Cardiac muscle cell (in vitro differentiated cells and primary cell): ENCODE measurements at regions not wholly inside any gene's neighbourhood (a gene's known extent, or its start where the extent isn't known, plus 50 kb on each side); places are given as distances from the start of the nearest gene placed in this dataset.

Experiments
- DNase-seq, 2 donors: peaks; one replicate each; pipeline versions ENCODE4 v3.0.0 to v3.0.0-alpha.2; 2010 to 2017; ENCODE audit warnings: low read depth in 1 of 2, low spot score in 1 of 2
- H3K27ac ChIP-seq: fragments of 200-600 bp; sonication (generic); 2 replicates; pipeline ENCODE4 v1.5.1; 2016
- H3K27me3 ChIP-seq: fragments of 200-600 bp; sonication (generic); 2 replicates; pipeline ENCODE4 v1.6.0; 2016; ENCODE audit warnings: control low read depth
- H3K36me3 ChIP-seq: fragments of 200-600 bp; sonication (generic); 2 replicates; pipeline ENCODE4 v1.5.1; 2016; ENCODE audit warnings: control low read depth
- H3K4me1 ChIP-seq: fragments of 200-600 bp; sonication (generic); 2 replicates; pipeline ENCODE4 v1.8.1; 2017; ENCODE audit warnings: low read depth, mild to moderate bottlenecking, mixed run types
- H3K4me3 ChIP-seq: fragments of 200-600 bp; sonication (generic); 2 replicates; pipeline ENCODE4 v1.5.1; 2016; ENCODE audit warnings: mild to moderate bottlenecking
- H3K9me3 ChIP-seq: fragments of 200-600 bp; sonication (generic); 2 replicates; pipeline ENCODE4 v1.5.1; 2017; ENCODE audit warnings: low read depth, mild to moderate bottlenecking, control low read depth
- TF ChIP-seq, protein P1 (sequence below): IDR thresholded peaks from 2 replicates; pipeline ENCODE4 v1.5.1; 2012; ENCODE audit warnings: low read depth, mild to moderate bottlenecking, low read length

DNA sequence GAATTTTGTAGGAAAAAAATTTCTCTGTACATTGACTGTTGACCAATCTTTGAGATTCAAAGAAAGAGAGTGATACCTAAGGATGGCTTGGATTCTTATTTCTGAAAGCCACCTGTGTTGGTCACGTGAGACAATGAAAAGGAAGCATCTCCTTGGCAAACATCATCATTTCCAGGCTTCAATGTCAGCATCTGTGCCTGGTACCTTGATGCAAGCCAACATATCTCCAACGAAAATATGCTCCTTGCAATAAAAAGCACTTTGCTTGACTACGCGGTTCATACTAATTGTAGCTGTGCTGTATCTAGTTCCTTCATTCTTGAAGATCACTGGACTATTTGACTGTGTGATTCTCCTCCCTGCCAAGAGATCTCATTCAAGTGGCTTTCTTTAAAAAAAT is 503.4 kb upstream of the PSMD7 start:
- no peak overlapping the region for H3K4me3 ChIP-seq
- no peak overlapping the region for H3K27ac ChIP-seq
- DNase-seq = no peak
- no peaks in the 10 kb centered on the region for H3K9me3 ChIP-seq
- H3K27me3 ChIP-seq = no peaks in the 10 kb centered on the region
- TF ChIP-seq, protein P1, sequence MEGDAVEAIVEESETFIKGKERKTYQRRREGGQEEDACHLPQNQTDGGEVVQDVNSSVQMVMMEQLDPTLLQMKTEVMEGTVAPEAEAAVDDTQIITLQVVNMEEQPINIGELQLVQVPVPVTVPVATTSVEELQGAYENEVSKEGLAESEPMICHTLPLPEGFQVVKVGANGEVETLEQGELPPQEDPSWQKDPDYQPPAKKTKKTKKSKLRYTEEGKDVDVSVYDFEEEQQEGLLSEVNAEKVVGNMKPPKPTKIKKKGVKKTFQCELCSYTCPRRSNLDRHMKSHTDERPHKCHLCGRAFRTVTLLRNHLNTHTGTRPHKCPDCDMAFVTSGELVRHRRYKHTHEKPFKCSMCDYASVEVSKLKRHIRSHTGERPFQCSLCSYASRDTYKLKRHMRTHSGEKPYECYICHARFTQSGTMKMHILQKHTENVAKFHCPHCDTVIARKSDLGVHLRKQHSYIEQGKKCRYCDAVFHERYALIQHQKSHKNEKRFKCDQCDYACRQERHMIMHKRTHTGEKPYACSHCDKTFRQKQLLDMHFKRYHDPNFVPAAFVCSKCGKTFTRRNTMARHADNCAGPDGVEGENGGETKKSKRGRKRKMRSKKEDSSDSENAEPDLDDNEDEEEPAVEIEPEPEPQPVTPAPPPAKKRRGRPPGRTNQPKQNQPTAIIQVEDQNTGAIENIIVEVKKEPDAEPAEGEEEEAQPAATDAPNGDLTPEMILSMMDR = no peak
- no peaks in the 10 kb centered on the region for H3K36me3 ChIP-seq
- H3K4me1 ChIP-seq = peaks cover 6% of the 10 kb centered on the region

DNA sequence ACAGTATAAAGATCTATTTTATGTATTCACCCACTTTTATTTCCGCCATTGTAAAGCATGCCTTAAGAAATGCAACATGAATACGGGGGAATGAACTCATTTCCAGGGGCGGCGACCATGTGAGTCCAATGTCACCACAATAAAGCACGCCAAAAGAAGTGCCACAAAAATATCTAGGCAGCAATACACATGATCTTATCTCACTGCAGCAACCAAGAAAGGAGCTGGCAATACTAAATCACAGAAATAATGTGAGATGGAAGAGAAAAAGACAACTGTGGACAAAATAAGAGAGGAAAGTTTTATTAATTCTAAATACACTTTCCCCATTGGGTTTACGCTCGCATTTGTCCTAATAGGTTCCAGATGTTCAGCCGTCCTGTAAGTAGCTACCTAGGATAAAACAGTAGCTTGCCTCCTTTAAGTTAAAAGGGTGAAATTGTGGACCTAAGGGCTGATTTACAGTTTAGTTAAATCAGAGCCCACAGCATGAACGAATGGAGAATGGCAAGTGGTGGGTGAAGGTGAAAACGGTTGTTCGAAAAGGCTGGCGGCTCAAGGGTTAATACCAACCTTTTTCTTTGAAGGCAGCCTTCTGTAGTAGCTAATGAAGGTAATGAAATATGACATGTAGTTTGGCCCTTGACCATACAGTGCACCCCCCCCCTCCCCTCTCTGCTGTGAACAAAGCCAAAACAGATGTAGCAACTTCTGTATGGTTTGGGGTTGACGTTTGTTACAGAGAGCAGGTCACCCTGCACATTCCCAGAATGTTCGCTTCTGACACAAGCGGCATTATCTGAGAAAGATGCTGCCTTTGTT is 504.2 kb upstream of the PSMD7 start:
- no peaks in the 10 kb centered on the region for H3K9me3 ChIP-seq
- H3K27me3 ChIP-seq = no peaks in the 10 kb centered on the region
- no peak for DNase-seq
- H3K4me3 ChIP-seq = no peak overlapping the region
- TF ChIP-seq, protein P1 = no peak
- no peaks in the 10 kb centered on the region for H3K36me3 ChIP-seq
- peaks cover 6% of the 10 kb centered on the region for H3K4me1 ChIP-seq
- no peak overlapping the region for H3K27ac ChIP-seq

DNA sequence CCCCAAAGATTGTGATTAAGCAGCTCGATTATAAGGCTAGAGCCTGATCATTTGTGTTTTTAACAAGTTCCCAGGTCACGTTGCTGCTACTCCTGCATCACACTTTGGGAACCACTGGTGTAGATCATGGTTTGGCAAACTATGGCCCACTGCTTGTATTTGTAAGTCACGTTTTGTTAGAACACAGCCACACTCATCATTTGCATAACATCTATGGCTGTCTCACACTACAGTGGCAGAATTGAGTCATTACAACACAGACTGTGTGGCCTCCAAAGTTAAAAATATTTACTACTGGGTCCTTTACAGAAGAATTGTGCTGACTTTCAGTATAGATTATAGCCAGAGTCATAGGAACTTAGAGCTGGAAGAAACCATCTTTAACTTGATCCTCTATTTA is 515.3 kb upstream of the PSMD7 start:
- DNase-seq = no peak
- H3K27ac ChIP-seq = no peak overlapping the region
- H3K4me1 ChIP-seq = no peaks in the 10 kb centered on the region
- H3K9me3 ChIP-seq = no peaks in the 10 kb centered on the region
- H3K27me3 ChIP-seq = no peaks in the 10 kb centered on the region
- H3K4me3 ChIP-seq = no peak overlapping the region
- TF ChIP-seq, protein P1 = no peak
- no peaks in the 10 kb centered on the region for H3K36me3 ChIP-seq

DNA sequence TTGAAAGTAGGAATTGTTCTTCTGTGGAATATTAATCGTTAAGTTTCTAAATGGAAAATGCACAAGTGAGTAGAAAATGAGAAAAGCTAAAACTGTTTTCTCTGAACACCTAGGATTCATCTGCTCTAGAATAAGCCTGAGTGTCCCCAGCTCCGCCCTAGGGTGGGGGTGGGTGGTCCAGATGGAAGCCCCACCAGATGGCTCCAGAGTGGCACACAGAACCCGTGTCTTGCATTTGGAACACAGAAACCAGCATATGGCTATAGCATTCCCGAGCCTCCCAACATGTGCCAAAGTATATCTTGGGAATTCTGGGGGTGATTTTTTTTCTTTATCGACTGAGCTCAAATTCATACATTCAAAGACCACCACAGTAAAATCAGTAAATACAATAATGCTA is 517.7 kb upstream of the PSMD7 start:
- Histone ChIP-seq H3K9me3 (no peaks in the 10 kb centered on the region), H3K4me3 (no peak overlapping the region), H3K4me1 (no peaks in the 10 kb centered on the region), H3K27ac (no peak overlapping the region), H3K36me3 (no peaks in the 10 kb centered on the region), H3K27me3 (no peaks in the 10 kb centered on the region)
- TF ChIP-seq, protein P1 = no peak
- no peak for DNase-seq

DNA sequence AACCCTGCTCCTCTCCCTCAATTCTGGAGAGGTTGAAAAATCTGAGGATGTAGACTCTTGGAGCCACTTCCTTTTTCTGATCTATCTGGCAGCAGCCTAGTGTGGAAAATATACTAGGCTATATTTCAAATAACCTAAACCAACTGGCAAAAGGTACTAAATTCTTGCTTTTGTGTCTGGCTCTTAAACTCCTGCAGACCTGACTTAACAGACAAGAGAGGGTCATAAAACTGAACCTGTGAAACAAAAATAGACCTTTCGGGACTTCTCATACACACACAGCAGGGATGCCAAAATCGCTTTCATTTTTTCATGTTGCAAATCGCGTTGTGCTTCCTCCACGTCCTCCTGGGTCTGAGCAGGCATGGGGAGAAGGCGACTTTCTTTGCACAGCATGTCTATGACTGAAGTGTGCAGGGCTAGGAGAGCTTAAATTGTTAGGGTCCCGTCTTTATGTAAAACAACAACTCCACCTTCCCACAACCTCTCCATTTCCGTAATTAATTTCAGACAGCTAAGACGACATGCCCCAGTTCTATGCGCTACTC is 520.7 kb upstream of the PSMD7 start:
- Histone ChIP-seq H3K27ac (no peak overlapping the region), H3K4me1 (no peaks in the 10 kb centered on the region), H3K36me3 (no peaks in the 10 kb centered on the region), H3K4me3 (no peak overlapping the region), H3K9me3 (no peaks in the 10 kb centered on the region), H3K27me3 (no peaks in the 10 kb centered on the region)
- no peak for DNase-seq
- TF ChIP-seq, protein P1 = no peak
